ENCODE measurements at regions not wholly inside any gene's neighbourhood (a gene's known extent, or its start where the extent isn't known, plus 50 kb on each side); places are given as distances from the start of the nearest gene placed in this dataset.

- DNase-seq: no peak
Measured at GRCh38 chr2:157076526-157077161, 180.9 kb upstream of the GALNT5 start.

GRCh38 chr2:157077753-157078350, 179.7 kb upstream of the GALNT5 start:
- DNase-seq: no peak

- no peak for DNase-seq
Measured at GRCh38 chr2:157082950-157083349, 174.6 kb upstream of the GALNT5 start.

GRCh38 chr2:157085522-157085921, 172.0 kb upstream of the GALNT5 start:
- no peak for DNase-seq

- DNase-seq: no peak
Measured at GRCh38 chr2:157087373-157088002, 170.0 kb upstream of the GALNT5 start.

GRCh38 chr2:157093666-157094065, 163.8 kb upstream of the GALNT5 start:
- no peak for DNase-seq

- DNase-seq: no peak
Measured at GRCh38 chr2:157105372-157105771, 152.1 kb upstream of the GALNT5 start.

- DNase-seq: no peak
Measured at GRCh38 chr2:157106950-157107349, 150.6 kb upstream of the GALNT5 start.

GRCh38 chr2:157107460-157107859, 150.0 kb upstream of the GALNT5 start:
- DNase-seq: no peak

- DNase-seq: peak; percentile 45
Measured at GRCh38 chr2:157107877-157108276, 149.6 kb upstream of the GALNT5 start.

GRCh38 chr2:157122776-157123175, 134.7 kb upstream of the GALNT5 start:
- no peak for DNase-seq

- DNase-seq: no peak
Measured at GRCh38 chr2:157124731-157125130, 132.8 kb upstream of the GALNT5 start.

GRCh38 chr2:157125685-157126084, 131.8 kb upstream of the GALNT5 start:
- DNase-seq: no peak

- no peak for DNase-seq
Measured at GRCh38 chr2:157127249-157128012, 130.1 kb upstream of the GALNT5 start.

- DNase-seq: no peak
Measured at GRCh38 chr2:157143901-157144300, 113.6 kb upstream of the GALNT5 start.

- no peak for DNase-seq
Measured at GRCh38 chr2:157149270-157149669, 108.2 kb upstream of the GALNT5 start.

GRCh38 chr2:157150747-157151146, 106.8 kb upstream of the GALNT5 start:
- no peak for DNase-seq

GRCh38 chr2:157152362-157152761, 105.1 kb upstream of the GALNT5 start:
- DNase-seq: no peak

GRCh38 chr2:157155992-157156391, 101.5 kb upstream of the GALNT5 start:
- no peak for DNase-seq

- no peak for DNase-seq
Measured at GRCh38 chr2:157158111-157158510, 99.4 kb upstream of the GALNT5 start.

GRCh38 chr2:157159221-157159934, 98.1 kb upstream of the GALNT5 start:
- DNase-seq: no peak

- DNase-seq: no peak
Measured at GRCh38 chr2:157160111-157160510, 97.4 kb upstream of the GALNT5 start.

GRCh38 chr2:157164370-157164769, 93.1 kb upstream of the GALNT5 start:
- no peak for DNase-seq
